HepG2 (cell line): ENCODE measurements at regions not wholly inside any gene's neighbourhood (a gene's known extent, or its start where the extent isn't known, plus 50 kb on each side); places are given as distances from the start of the nearest gene placed in this dataset.

ENCODE experiments used
- ATAC-seq: fragments of 200-7000 bp; cut with Tn5 transposase; 3 replicates; pipeline ENCODE4 v1.9.1; 2020; ENCODE audit warnings: mild to moderate bottlenecking, moderate library complexity
- BruUV-seq: library from RNA; stranded (reverse); fragments of 400-500 nt; replicated peaks from 2 replicates; lab custom pipeline; 2021; lab: Mats Ljungman, UMichigan
- CTCF ChIA-PET: fragments of 300-600 bp; formaldehyde crosslinking; extraction: SDS; loops from one replicate; lab custom pipeline; 2021; ENCODE audit warnings: low total read pairs, inconsistent platforms, low intra/inter-chr PET ratio; lab: Yijun Ruan, JAX
- POLR2A ChIA-PET: fragments of 350-600 bp; sonication (Branson Sonifier 250); formaldehyde crosslinking; loops from one replicate; lab custom pipeline; 2020; ENCODE audit warnings: antibody characterized with exemption, inconsistent platforms; lab: Yijun Ruan, JAX
- DNase-seq: peaks from one replicate; pipeline ENCODE4 v3.0.0-alpha.2; 2015; ENCODE audit warnings: low spot score
- FAIRE-seq: peaks from 3 replicates; lab custom pipeline; 2011; peaks lifted over from hg19 to GRCh38; lab: Jason Lieb, UNC
- H2AFZ ChIP-seq: one replicate; pipeline ENCODE4 v1.6.1; 2011; ENCODE audit warnings: low read length, inconsistent platforms
- H3K27ac ChIP-seq: fragments of 300-600 bp; 3 replicates; pipeline ENCODE4 v1.8.0; 2011; ENCODE audit warnings: mixed run types, mild to moderate bottlenecking, mixed read lengths, low read length, inconsistent platforms; ENCODE audit not compliant: insufficient read depth; ENCODE audit errors: extremely low read length
- H3K27me3 ChIP-seq, 2 experiments: fragments of 200-600 bp in 1 of 2; 2 replicates in 1 of 2; 3 replicates in 1 of 2; pipeline versions ENCODE4 v1.6.0 to v1.8.0; 2011; ENCODE audit warnings: low read length in 2 of 2, mild to moderate bottlenecking in 2 of 2, moderate library complexity in 2 of 2, inconsistent platforms in 1 of 2; ENCODE audit not compliant: insufficient read depth in 2 of 2, control insufficient read depth in 1 of 2
- H3K36me3 ChIP-seq, 2 experiments: fragments of 200-600 bp in 1 of 2; replicated peaks in 1 of 2; 2 replicates in 1 of 2; 3 replicates in 1 of 2; pipeline versions ENCODE4 v1.5.1 to v1.8.0; 2011; ENCODE audit warnings: low read length in 2 of 2, inconsistent platforms in 1 of 2; ENCODE audit not compliant: insufficient read depth in 2 of 2, control insufficient read depth in 1 of 2
- H3K4me1 ChIP-seq: 2 replicates; pipeline ENCODE4 v1.5.1; 2012; ENCODE audit warnings: low read length, inconsistent platforms; ENCODE audit not compliant: insufficient read depth
- H3K4me2 ChIP-seq: 2 replicates; pipeline ENCODE4 v1.6.0; 2011; ENCODE audit warnings: low read depth, low read length, inconsistent platforms
- H3K4me3 ChIP-seq, 3 experiments: fragments of 200-600 bp in 1 of 3; sonication (generic), shearing (Covaris generic) in 1 of 3; replicated peaks in 1 of 3; 2 replicates each; pipeline ENCODE4 v1.5.1; 2011 to 2016; ENCODE audit warnings: low read length in 3 of 3, inconsistent platforms in 2 of 3, low read depth in 2 of 3, mild to moderate bottlenecking in 2 of 3, control low read depth in 1 of 3, mixed read lengths in 1 of 3; ENCODE audit not compliant: insufficient read depth in 1 of 3
- H3K79me2 ChIP-seq: one replicate; pipeline ENCODE4 v1.6.1; 2011; ENCODE audit warnings: low read length, inconsistent platforms; ENCODE audit not compliant: insufficient read depth
- H3K9ac ChIP-seq: 2 replicates; pipeline ENCODE4 v1.6.0; 2011; ENCODE audit warnings: mild to moderate bottlenecking, low read depth, low read length, inconsistent platforms; ENCODE audit not compliant: insufficient read depth
- H3K9me3 ChIP-seq: 2 replicates; pipeline ENCODE4 v1.5.1; 2012; ENCODE audit warnings: mild to moderate bottlenecking, low read length
- H4K20me1 ChIP-seq: 2 replicates; pipeline ENCODE4 v1.6.0; 2011; ENCODE audit warnings: inconsistent platforms, mild to moderate bottlenecking, low read length, moderate library complexity; ENCODE audit not compliant: insufficient read depth
- ASH2L ChIP-seq: fragments of 300-600, 200-600 bp; sonication (generic); IDR thresholded peaks from 2 replicates; pipeline ENCODE4 v1.7.0; 2017; ENCODE audit warnings: low read depth, mild to moderate bottlenecking, moderate library complexity, mixed read lengths, low read length; ENCODE audit not compliant: insufficient read length
- E2F1 ChIP-seq: sonication (generic); formaldehyde crosslinking; IDR thresholded peaks from 2 replicates; pipeline ENCODE4 v1.5.0; 2020; ENCODE audit warnings: missing genetic modification reagents
- NONO ChIP-seq, 2 experiments: fragments of 450-650 bp in 1 of 2; sonication (generic) in 1 of 2; formaldehyde crosslinking in 1 of 2; IDR thresholded peaks in 1 of 2; conservative IDR thresholded peaks in 1 of 2; 2 replicates each; pipeline versions ENCODE4 v1.6.1 to v1.8.0; 2017 to 2022; ENCODE audit warnings: mild to moderate bottlenecking in 1 of 2, missing genetic modification reagents in 1 of 2, moderate library complexity in 1 of 2
- NR2C2 ChIP-seq: sonication (generic); formaldehyde crosslinking; IDR thresholded peaks from 2 replicates; pipeline ENCODE4 v1.4.0; 2020; ENCODE audit warnings: missing genetic modification reagents, mild to moderate bottlenecking, moderate library complexity, borderline replicate concordance
- NR2F2 ChIP-seq: IDR thresholded peaks from 2 replicates; pipeline ENCODE4 v1.6.1; 2012; ENCODE audit warnings: low read depth, inconsistent platforms, borderline replicate concordance
- SP4 ChIP-seq: sonication (generic); formaldehyde crosslinking; IDR thresholded peaks from 2 replicates; pipeline ENCODE4 v1.8.1; 2023; ENCODE audit warnings: mild to moderate bottlenecking, missing genetic modification reagents
- ZBTB7B ChIP-seq: sonication (generic); formaldehyde crosslinking; IDR thresholded peaks from 2 replicates; pipeline ENCODE4 v1.4.0; 2020; ENCODE audit warnings: missing genetic modification reagents
- ZNF20 ChIP-seq: sonication (generic); formaldehyde crosslinking; IDR thresholded peaks from 2 replicates; pipeline ENCODE4 v1.4.0; 2020; ENCODE audit warnings: mild to moderate bottlenecking, moderate library complexity, missing genetic modification reagents
- ZNF24 ChIP-seq: fragments of 450-650 bp; IDR thresholded peaks from 2 replicates; pipeline ENCODE4 v1.6.1; 2017; ENCODE audit warnings: antibody characterized with exemption, mild to moderate bottlenecking
- ZNF264 ChIP-seq: sonication (generic); formaldehyde crosslinking; IDR thresholded peaks from 2 replicates; pipeline ENCODE4 v1.4.0; 2020; ENCODE audit warnings: missing genetic modification reagents
- ZNF512 ChIP-seq: sonication (generic); formaldehyde crosslinking; IDR thresholded peaks from 2 replicates; pipeline ENCODE4 v1.4.0; 2020; ENCODE audit warnings: mild to moderate bottlenecking, missing genetic modification reagents
- ZNF512B ChIP-seq: sonication (generic); formaldehyde crosslinking; IDR thresholded peaks from 2 replicates; pipeline ENCODE4 v1.5.1; 2020; ENCODE audit warnings: missing genetic modification reagents, mild to moderate bottlenecking, borderline replicate concordance
- ZNF577 ChIP-seq: sonication (generic); formaldehyde crosslinking; IDR thresholded peaks from 2 replicates; pipeline ENCODE4 v1.4.0; 2020; ENCODE audit warnings: mild to moderate bottlenecking, low read depth, missing genetic modification reagents, borderline replicate concordance
- ZNF720 ChIP-seq: sonication (generic); formaldehyde crosslinking; IDR thresholded peaks from 2 replicates; pipeline ENCODE4 v1.4.0; 2020; ENCODE audit warnings: missing genetic modification reagents
- ZNF75D ChIP-seq: sonication (generic); formaldehyde crosslinking; IDR thresholded peaks from 2 replicates; pipeline ENCODE4 v1.8.1; 2023; ENCODE audit warnings: missing genetic modification reagents, mild to moderate bottlenecking, borderline replicate concordance
- WGBS: methylation state at CpG from one replicate; pipeline ENCODE4 v1.1.6; 2017; ENCODE audit warnings: low lambda C conversion rate; 5-methylcytosine and 5-hydroxymethylcytosine counted together
- in situ Hi-C: cut with HindIII; loops from 2 replicates; pipeline ENCODE4 v1.10.0; 2017; ENCODE audit warnings: low pct_unique_long_range_greater_than_20kb; ENCODE audit not compliant: extremely low pct_ligation_motif_present
- intact Hi-C: fragments of 100-400 bp; cut with micrococcal nuclease; formaldehyde crosslinking; loops from one replicate; pipeline ENCODE4 v1.10.0; 2022; ENCODE audit not compliant: unreplicated experiment
- TF ChIP-seq, protein P1 (sequence below): sonication (generic); formaldehyde crosslinking; IDR thresholded peaks from 2 replicates; pipeline ENCODE4 v1.8.1; 2022; ENCODE audit warnings: low read depth, mild to moderate bottlenecking, missing genetic modification reagents

GRCh38 chr10:21160116-21160515 lies 263.0 kb upstream of the NEBL start (continued):
- no peak for TF ChIP-seq E2F1 (CRISPR knock-in tag)
- no peak for TF ChIP-seq ZNF264 (CRISPR knock-in tag)
- no peak for TF ChIP-seq ZNF720
- no peak for TF ChIP-seq NONO (IDR thresholded peaks at IDR 0.05)
- no peak for TF ChIP-seq NONO (CRISPR knock-in tag; conservative IDR thresholded peaks at IDR 0.05)
- no peak for TF ChIP-seq ZNF20

- no peak overlapping the region for H3K4me2 ChIP-seq
- BruUV-seq: no TSS peak
- H3K9me3 ChIP-seq: no peaks in the 10 kb centered on the region
- H3K4me3 ChIP-seq: no peak overlapping the region
- 8% methylated on average over 4 of the region's 4 CpGs for WGBS
- no peaks in the 10 kb centered on the region for H3K36me3 ChIP-seq
- no peaks in the 10 kb centered on the region for H4K20me1 ChIP-seq
- POLR2A ChIA-PET: no interaction called here
- no peaks in the 10 kb centered on the region for H3K4me1 ChIP-seq
- no peak for ATAC-seq
- no peak for DNase-seq
- intact Hi-C loops (no loop called here), in situ Hi-C loops (no loop called here)
- H2AFZ ChIP-seq: no peak overlapping the region
- H3K9ac ChIP-seq: no peak overlapping the region
- no peak overlapping the region for H3K27ac ChIP-seq
- no peak for FAIRE-seq
- CTCF ChIA-PET: no interaction called here
- no peaks in the 10 kb centered on the region; a peak in 2 of 5 replicates for H3K27me3 ChIP-seq
- no peaks in the 10 kb centered on the region for H3K79me2 ChIP-seq
- TF ChIP-seq ZNF75D (CRISPR knock-in tag) (no peak), ZBTB7B (CRISPR knock-in tag) (no peak), NR2F2 (no peak), ZNF24 (no peak), ZNF512 (CRISPR knock-in tag) (no peak), ZNF577 (no peak), NR2C2 (no peak), ZNF512B (CRISPR knock-in tag) (no peak), ASH2L (no peak), NONO (IDR thresholded peaks at IDR 0.05) (no peak), NONO (CRISPR knock-in tag; conservative IDR thresholded peaks at IDR 0.05) (no peak), SP4 (no peak)
- TF ChIP-seq, protein P1, sequence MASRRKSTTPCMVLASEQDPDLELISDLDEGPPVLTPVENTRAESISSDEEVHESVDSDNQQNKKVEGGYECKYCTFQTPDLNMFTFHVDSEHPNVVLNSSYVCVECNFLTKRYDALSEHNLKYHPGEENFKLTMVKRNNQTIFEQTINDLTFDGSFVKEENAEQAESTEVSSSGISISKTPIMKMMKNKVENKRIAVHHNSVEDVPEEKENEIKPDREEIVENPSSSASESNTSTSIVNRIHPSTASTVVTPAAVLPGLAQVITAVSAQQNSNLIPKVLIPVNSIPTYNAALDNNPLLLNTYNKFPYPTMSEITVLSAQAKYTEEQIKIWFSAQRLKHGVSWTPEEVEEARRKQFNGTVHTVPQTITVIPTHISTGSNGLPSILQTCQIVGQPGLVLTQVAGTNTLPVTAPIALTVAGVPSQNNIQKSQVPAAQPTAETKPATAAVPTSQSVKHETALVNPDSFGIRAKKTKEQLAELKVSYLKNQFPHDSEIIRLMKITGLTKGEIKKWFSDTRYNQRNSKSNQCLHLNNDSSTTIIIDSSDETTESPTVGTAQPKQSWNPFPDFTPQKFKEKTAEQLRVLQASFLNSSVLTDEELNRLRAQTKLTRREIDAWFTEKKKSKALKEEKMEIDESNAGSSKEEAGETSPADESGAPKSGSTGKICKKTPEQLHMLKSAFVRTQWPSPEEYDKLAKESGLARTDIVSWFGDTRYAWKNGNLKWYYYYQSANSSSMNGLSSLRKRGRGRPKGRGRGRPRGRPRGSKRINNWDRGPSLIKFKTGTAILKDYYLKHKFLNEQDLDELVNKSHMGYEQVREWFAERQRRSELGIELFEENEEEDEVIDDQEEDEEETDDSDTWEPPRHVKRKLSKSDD (CRISPR knock-in tag): no peak
Measured at GRCh38 chr10:21159669-21160068, 262.6 kb upstream of the NEBL start.
